HG02623 (cell line): ENCODE measurements at regions not wholly inside any gene's neighbourhood (a gene's known extent, or its start where the extent isn't known, plus 50 kb on each side); places are given as distances from the start of the nearest gene placed in this dataset.
A peak's percentile ranks its signal among the peaks of the same experiment; 100 is the strongest.
"Not testable (repeated sequence)": the region's sequence is repeated elsewhere in the genome, so short reads cannot be mapped to it uniquely, and the experiment has no call there.

Experiments
- ATAC-seq: cut with Tn5 transposase; IDR thresholded peaks from one replicate; pipeline ENCODE4 v1.9.1; 2021; ENCODE audit warnings: moderate library complexity; ENCODE audit not compliant: unreplicated experiment

GRCh38 chr18:64752707-64753106 lies 603.8 kb upstream of the LINC00305 start:
- no peak for ATAC-seq

GRCh38 chr18:64749884-64750283 lies 601.0 kb upstream of the LINC00305 start:
- no peak for ATAC-seq

DNA sequence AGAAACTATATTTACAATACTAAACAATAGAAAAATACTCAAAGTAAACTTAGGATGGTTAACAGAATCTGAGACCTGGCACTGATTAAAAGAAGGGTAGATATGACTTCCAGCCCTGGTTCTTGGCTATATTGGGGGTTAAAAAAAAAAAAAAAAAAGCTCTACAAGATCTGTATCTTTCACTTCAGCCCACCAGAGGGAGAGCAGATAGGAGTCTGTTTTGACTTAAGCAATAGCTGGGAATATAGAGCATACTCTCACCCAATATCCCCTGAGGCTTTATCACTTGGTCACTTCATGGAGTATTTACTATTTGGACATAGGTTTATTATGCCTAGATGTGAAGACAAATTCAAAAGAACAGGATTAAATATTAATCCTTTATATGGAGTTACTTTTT lies 598.9 kb upstream of the LINC00305 start:
- no peak for ATAC-seq

DNA sequence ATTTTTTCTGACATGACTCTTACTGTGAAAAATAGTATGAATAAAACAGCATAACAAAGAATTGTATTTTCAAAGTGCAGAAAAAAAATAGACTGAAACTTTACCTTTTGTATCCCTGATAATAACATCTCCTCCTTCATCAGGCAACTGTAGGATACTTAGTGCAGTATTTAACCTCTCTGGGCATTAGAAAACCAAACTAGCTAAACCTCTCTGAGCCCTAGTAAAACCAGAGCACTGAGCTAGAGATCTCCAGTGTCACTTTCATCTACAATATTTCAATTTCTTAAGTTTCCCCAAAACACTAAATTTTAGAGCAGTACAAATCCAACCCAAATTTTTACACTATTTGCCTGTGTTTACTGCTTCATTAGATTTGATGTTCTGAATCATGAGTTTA lies 594.0 kb upstream of the LINC00305 start:
- ATAC-seq = no peak

DNA sequence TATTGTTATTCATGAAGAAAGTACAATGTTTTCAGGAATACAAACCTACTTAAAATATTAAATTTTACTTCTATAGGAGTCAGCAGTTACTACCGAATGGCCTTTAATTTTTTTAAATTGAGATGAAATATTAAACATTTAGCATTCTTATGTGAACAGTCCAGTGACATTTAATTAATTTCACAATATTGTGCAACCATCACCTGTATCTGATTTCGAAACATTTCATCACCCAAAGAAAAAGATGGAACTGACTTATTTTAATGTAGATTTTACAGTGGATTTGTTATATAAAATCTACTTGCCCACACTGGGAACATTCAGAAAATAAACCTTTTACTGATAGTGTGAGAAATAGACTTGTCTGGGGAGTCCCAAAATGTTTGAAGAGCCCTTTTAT lies 585.2 kb upstream of the LINC00305 start:
- no peak for ATAC-seq

GRCh38 chr18:64725657-64726056 lies 576.8 kb upstream of the LINC00305 start:
- not testable (repeated sequence) for ATAC-seq

DNA sequence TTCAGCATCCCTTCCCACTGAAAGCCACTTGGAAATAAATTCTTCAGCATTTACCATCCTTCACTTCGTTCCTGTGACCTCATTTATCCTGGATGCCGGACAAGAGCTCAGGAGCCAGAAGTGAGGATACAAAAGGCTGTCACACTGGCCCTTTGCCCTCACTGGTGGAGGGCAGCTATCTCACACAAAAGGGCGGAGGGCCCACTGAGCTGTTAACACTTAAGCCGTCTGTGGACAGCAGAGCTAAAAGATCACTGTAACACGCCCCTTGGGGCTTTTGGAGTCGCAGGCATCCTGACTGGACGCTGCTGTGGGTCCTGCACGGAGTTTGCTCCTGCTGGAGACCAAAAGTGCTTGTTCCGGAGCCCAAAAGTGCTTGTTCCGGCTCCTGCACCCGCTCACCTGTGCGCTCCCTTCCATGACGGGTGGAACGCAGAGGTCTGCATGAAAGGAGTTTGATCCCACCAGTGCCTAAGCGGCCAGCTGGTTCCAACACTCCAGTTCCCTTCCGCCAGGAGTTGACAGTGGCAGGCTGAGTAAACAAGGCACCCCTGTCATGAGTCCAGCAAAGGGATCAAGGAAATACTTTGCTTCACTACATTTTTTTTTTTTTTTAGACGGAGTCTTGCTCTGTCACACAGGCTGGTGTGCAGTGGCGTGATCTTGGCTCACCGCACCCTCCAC lies 572.0 kb upstream of the LINC00305 start:
- no peak for ATAC-seq

DNA sequence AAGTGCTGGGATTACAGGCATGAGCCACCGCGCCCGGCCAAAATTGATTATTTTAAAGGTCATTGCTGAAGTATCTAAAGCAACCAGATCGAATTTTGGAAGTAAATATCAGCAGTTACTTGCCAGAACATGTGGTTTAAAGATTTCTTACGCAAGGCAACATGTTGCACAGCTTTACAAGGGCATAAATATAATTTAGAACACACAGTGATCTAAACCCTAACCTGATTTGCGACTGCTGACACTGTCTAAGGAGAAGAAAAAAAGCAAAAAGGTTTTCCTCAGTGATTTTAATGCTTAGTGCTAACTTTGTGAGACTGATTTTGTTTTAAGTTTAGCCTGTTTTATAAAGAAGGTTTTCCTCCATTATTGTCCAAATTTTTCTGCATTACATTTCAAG lies 569.9 kb upstream of the LINC00305 start:
- no peak for ATAC-seq

GRCh38 chr18:64717026-64717425 lies 568.1 kb upstream of the LINC00305 start:
- no peak for ATAC-seq

DNA sequence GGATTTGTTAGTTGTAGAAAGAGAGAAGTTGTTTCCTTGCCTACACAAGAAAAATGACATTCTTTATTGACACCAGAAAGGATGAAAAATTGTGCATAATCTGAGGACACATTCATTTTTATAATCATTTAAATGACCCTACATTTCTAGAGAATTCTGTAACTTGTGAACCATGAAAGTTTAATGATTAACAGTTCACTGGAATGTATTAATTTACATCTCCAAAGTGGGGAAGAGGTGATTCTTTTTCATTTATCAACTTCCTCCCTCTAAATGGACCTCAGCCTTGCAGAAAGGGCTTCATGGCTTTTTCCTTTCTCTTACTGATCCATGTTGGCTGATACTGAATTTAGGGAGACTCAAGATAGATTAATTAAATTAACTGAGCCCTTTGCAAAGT lies 565.2 kb upstream of the LINC00305 start:
- ATAC-seq = no peak

GRCh38 chr18:64713284-64713683 lies 564.4 kb upstream of the LINC00305 start:
- peak; percentile 97 for ATAC-seq

GRCh38 chr18:64712035-64712434 lies 563.1 kb upstream of the LINC00305 start:
- ATAC-seq = no peak

DNA sequence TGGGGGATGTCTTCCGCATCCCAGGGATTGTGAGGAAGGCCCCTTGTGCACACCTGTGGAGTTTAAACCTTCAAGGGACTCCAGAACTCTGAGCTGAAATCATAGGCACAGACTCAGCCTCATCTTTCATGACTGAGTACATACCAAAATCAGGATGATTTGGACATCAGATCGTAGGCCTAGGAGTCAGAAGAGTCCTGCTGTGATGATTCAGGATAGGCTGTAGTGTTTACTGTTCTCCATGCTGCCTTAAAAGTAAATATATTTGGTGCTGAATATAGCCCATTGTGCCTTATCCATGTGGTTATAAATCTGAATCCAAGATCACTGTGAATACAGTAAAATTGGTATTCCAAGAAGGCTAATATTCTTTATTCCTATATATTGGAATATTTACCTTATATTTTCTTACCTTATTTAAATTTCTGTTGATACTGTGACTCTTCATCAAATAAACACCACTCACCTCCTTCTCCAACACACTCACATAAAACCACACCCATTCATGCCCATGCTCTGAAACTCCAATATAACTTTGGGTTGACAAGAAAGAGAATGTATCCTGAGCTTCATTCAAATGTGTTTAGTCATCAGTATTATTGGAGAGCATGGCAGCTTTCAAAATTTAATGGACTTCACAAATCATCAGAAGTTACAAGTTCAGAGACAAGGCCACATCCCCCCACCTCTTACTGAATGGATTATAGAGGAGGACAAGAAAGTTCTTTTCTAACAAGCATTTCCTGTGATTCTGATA lies 561.4 kb upstream of the LINC00305 start:
- ATAC-seq = no peak

DNA sequence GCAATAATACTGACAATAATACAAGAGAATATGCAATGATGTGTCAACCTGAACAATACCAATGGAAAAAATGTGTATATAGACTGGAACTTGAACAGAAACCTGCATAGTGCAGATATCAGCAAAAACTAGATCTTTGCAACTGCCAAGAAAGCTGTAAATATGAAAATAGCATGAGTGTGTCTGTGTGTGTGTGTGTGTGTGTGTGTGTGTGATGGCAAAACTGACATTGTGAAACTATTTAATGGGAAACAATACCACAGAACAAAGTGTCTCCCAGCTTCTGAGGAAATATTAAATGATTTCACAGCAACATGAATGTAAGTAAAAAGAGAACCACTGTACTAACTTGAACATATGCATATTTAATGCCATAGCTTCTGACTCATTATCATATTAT lies 558.2 kb upstream of the LINC00305 start:
- no peak for ATAC-seq

DNA sequence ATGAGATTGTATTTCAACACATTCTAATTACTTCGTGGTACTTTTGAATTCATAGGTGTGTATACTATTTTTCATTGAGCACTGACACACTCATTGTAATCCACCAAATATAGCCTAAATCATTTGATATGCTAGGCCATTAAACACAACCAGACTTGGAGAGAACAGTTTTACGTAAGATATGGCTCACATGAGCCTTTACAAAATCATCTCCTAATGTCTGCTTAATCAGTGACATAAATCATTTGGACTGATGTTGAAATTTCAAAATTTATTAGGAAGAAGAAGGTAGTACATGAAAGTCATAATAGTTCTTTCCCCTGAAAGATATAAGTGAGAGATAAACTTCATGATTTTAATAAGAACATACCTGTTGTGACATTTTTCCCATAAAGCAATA lies 550.2 kb upstream of the LINC00305 start:
- ATAC-seq = no peak

DNA sequence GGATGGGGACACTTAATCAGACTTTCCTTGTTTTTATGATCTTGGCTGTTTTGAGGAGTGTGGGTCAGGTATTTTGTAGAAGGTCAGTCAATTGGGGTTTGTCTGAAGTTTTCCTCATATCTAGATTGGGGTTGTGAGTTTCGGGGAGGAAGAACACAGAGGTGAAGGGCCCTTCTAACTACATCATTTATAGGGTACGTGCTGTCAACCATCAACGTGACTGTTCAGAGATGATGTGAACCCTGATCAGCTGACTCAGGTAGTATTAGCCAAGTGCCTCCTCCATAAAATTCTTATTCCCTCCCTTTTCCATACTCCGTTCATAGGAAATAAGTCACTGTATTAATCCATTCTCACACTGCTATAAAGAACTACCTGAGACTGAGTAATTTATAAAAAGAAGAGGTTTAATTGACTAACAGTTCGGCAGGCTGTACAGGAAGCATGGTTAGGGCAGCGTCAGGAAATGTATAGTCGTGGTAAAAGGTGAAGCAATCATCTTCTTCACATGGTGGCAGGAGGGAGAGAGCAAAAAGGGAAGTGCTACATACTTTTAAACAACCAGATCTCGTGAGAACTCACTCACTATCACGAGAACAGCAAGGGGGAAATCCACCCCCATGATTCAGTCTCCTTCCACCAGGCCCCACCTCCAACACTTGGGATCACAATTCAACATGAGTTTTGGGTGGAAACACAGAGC lies 547.1 kb upstream of the LINC00305 start:
- no peak for ATAC-seq

- ATAC-seq = no peak
These were observed 544.9 kb upstream of the LINC00305 start for GRCh38 chr18:64693766-64694165.

- no peak for ATAC-seq
These were observed 543.9 kb upstream of the LINC00305 start for GRCh38 chr18:64692826-64693225.

DNA sequence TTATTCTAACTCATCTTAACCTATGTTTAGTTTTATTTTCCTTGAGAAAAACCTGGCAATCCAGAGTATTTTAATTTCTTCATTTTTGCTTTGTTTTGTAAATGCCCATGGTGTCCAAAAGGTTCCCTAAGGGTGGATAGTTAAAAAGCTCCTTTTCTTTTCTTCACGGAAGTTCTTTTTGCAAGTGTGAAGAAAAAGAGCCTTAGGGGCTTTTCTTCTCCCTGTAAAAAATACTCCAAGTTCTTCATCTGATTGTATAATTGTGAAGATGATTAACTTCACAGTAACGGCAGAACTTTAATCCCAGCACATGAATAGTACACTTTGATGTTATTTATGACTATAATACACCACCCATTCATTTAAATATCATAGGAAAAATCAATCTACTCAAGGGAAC lies 530.2 kb upstream of the LINC00305 start:
- ATAC-seq = no peak

GRCh38 chr18:64678048-64678447 lies 529.2 kb upstream of the LINC00305 start:
- no peak for ATAC-seq

DNA sequence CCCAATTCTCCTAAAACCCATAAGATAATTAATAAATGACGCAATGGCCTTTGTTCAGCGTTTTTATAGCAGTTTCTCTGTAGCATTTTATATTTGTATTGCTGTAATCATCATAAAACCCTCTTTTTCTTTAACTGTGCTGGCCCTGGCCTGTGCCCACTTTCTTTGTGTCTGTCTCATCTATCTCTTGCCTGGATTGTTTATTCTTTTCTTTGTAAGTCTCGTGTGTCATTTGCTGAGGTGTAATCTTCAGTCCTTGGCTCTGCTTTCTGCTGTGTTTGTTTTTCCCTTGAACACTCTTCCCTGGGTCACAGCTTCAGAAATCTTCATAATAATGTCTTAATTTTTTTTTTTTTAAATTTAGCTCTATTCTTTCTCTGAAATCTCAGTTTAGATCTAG lies 525.8 kb upstream of the LINC00305 start:
- ATAC-seq = no peak

DNA sequence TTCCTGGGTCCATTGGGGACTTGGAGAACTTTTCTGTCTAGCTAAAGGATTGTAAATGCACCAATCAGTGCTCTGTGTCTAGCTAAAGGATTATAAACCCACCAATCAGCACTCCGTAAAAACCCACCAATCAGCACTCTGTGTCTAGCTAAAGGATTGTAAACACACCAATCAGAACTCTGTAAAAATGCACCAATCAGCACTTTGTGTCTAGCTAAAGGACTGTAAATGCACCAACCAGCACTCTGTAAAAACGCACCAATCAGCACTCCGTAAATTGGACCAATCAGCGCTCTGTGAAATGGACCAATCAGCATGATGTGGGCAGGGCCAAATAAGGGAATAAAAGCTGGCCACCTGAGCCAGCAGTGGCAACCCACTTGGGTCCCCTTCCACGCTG lies 522.4 kb upstream of the LINC00305 start:
- not testable (repeated sequence) for ATAC-seq
